ENCODE measurements at regions not wholly inside any gene's neighbourhood (a gene's known extent, or its start where the extent isn't known, plus 50 kb on each side); places are given as distances from the start of the nearest gene placed in this dataset.
A peak's percentile ranks its signal among the peaks of the same experiment; 100 is the strongest.

GRCh38 chr5:156142867-156143266 is 184.1 kb upstream of the SGCD start:
- H3K4me3 ChIP-seq (ENCODE audit: low read length in 3 of 3): no peak overlapping the region
- FAIRE-seq (no peak), DNase-seq (no peak)
- TF ChIP-seq, protein P1, sequence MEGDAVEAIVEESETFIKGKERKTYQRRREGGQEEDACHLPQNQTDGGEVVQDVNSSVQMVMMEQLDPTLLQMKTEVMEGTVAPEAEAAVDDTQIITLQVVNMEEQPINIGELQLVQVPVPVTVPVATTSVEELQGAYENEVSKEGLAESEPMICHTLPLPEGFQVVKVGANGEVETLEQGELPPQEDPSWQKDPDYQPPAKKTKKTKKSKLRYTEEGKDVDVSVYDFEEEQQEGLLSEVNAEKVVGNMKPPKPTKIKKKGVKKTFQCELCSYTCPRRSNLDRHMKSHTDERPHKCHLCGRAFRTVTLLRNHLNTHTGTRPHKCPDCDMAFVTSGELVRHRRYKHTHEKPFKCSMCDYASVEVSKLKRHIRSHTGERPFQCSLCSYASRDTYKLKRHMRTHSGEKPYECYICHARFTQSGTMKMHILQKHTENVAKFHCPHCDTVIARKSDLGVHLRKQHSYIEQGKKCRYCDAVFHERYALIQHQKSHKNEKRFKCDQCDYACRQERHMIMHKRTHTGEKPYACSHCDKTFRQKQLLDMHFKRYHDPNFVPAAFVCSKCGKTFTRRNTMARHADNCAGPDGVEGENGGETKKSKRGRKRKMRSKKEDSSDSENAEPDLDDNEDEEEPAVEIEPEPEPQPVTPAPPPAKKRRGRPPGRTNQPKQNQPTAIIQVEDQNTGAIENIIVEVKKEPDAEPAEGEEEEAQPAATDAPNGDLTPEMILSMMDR (IDR thresholded peaks at IDR 0.05; ENCODE audit: borderline replicate concordance, extremely low read depth, insufficient read depth): no peak
- no peaks in the 10 kb centered on the region for H3K4me1 ChIP-seq (ENCODE audit: control insufficient read depth in 2 of 3, insufficient read depth in 2 of 3, low read depth in 1 of 3, low read length in 3 of 3)
- intact Hi-C loops (cut with DNase I): no loop called here
- no peaks in the 10 kb centered on the region for H3K36me3 ChIP-seq (ENCODE audit: control insufficient read depth in 2 of 3, insufficient read depth in 3 of 3, low read length in 3 of 3)
- no peak overlapping the region for H3K9ac ChIP-seq (ENCODE audit: low read length in 3 of 3)
- no peak overlapping the region for H3K27ac ChIP-seq (ENCODE audit: low read depth in 2 of 2, low read length in 2 of 2)
- no peaks in the 10 kb centered on the region for H3K9me3 ChIP-seq (ENCODE audit: control insufficient read depth in 2 of 3, insufficient read depth in 1 of 3, low read length in 3 of 3)
- no peaks in the 10 kb centered on the region for H3K27me3 ChIP-seq (ENCODE audit: control insufficient read depth, insufficient read depth, low read length)

DNA sequence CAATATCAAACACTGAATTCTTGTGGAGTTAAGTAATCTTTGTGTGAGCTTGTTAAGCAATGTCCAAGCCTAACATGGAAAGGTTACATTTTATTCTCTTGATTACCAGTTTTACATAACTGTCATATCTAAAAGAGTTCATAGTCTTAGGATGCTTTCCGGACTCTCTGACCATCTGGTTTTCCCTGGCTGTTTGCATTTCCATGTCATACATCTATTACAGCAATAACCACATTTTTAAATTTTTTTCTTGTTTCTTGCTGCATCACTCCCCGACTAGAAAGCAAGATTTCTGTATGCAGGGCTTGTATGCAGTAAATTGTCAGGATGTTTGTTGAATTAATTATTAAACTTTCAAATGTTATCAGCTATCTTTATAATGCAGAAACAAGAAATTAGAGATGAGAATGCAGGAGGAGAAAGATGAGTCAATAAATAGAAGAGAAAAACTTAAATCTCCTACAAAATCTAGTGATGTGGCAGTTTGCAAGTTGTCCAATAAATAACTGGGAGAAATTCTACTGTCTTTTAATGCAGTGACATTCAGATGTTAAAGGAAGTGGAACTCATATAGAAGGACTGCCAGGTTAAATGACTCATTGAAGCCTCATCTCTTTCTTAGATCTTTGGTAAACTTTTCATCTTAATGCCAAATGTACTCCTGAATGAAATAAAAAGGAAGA is 179.6 kb upstream of the SGCD start:
- H3K9me3 ChIP-seq (ENCODE audit: control insufficient read depth in 2 of 3, insufficient read depth in 1 of 3, low read length in 3 of 3): no peaks in the 10 kb centered on the region
- no peaks in the 10 kb centered on the region for H3K36me3 ChIP-seq (ENCODE audit: control insufficient read depth in 2 of 3, insufficient read depth in 3 of 3, low read length in 3 of 3)
- H3K4me3 ChIP-seq (ENCODE audit: low read length in 3 of 3): no peak overlapping the region
- TF ChIP-seq, protein P1 (IDR thresholded peaks at IDR 0.05; ENCODE audit: borderline replicate concordance, extremely low read depth, insufficient read depth): no peak
- no peaks in the 10 kb centered on the region for H3K4me1 ChIP-seq (ENCODE audit: control insufficient read depth in 2 of 3, insufficient read depth in 2 of 3, low read depth in 1 of 3, low read length in 3 of 3)
- H3K27me3 ChIP-seq (ENCODE audit: control insufficient read depth, insufficient read depth, low read length): no peaks in the 10 kb centered on the region
- DNase-seq: peak in 1 of 5 donors; percentile 6
- no peak for FAIRE-seq
- intact Hi-C loops (cut with DNase I): no loop called here
- no peak overlapping the region for H3K27ac ChIP-seq (ENCODE audit: low read depth in 2 of 2, low read length in 2 of 2)
- H3K9ac ChIP-seq (ENCODE audit: low read length in 3 of 3): no peak overlapping the region

DNA sequence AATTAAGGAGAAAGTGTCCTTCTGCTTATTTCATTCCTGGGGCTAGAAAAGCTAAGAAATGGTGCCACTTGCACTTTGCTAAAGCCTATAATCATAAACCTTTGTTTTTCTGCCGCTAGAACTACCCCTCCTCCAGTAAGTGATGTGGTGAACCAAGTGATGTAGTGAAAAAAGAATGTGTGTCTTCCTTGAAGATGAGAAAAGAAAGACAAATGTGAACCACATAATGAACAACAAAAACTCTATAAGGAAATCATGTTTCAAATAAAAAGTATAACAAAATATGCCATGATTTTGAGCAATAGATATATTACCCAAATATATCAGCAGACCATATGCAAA is 179.0 kb upstream of the SGCD start:
- Histone ChIP-seq H3K4me1 (ENCODE audit: control insufficient read depth in 2 of 3, insufficient read depth in 2 of 3, low read depth in 1 of 3, low read length in 3 of 3) (no peaks in the 10 kb centered on the region), H3K27ac (ENCODE audit: low read depth in 2 of 2, low read length in 2 of 2) (no peak overlapping the region), H3K36me3 (ENCODE audit: control insufficient read depth in 2 of 3, insufficient read depth in 3 of 3, low read length in 3 of 3) (no peaks in the 10 kb centered on the region), H3K9ac (ENCODE audit: low read length in 3 of 3) (no peak overlapping the region), H3K27me3 (ENCODE audit: control insufficient read depth, insufficient read depth, low read length) (no peaks in the 10 kb centered on the region), H3K4me3 (ENCODE audit: low read length in 3 of 3) (no peak overlapping the region), H3K9me3 (ENCODE audit: control insufficient read depth in 2 of 3, insufficient read depth in 1 of 3, low read length in 3 of 3) (no peaks in the 10 kb centered on the region)
- intact Hi-C loops (cut with DNase I): no loop called here
- no peak for FAIRE-seq
- TF ChIP-seq, protein P1 (IDR thresholded peaks at IDR 0.05; ENCODE audit: borderline replicate concordance, extremely low read depth, insufficient read depth): no peak
- DNase-seq: no peak

GRCh38 chr5:156148301-156148700 is 178.7 kb upstream of the SGCD start:
- TF ChIP-seq, protein P1 (IDR thresholded peaks at IDR 0.05; ENCODE audit: borderline replicate concordance, extremely low read depth, insufficient read depth): no peak
- Histone ChIP-seq H3K4me3 (ENCODE audit: low read length in 3 of 3) (no peak overlapping the region), H3K4me1 (ENCODE audit: control insufficient read depth in 2 of 3, insufficient read depth in 2 of 3, low read depth in 1 of 3, low read length in 3 of 3) (no peaks in the 10 kb centered on the region), H3K9me3 (ENCODE audit: control insufficient read depth in 2 of 3, insufficient read depth in 1 of 3, low read length in 3 of 3) (no peaks in the 10 kb centered on the region), H3K36me3 (ENCODE audit: control insufficient read depth in 2 of 3, insufficient read depth in 3 of 3, low read length in 3 of 3) (no peaks in the 10 kb centered on the region), H3K9ac (ENCODE audit: low read length in 3 of 3) (no peak overlapping the region), H3K27me3 (ENCODE audit: control insufficient read depth, insufficient read depth, low read length) (no peaks in the 10 kb centered on the region), H3K27ac (ENCODE audit: low read depth in 2 of 2, low read length in 2 of 2) (no peak overlapping the region)
- FAIRE-seq (no peak), DNase-seq (peak in 2 of 5 donors; percentile 26 to 37)
- intact Hi-C loops (cut with DNase I): no loop called here

All from kidney (tissue), 13 donors.